ENCODE measurements at regions not wholly inside any gene's neighbourhood (a gene's known extent, or its start where the extent isn't known, plus 50 kb on each side); places are given as distances from the start of the nearest gene placed in this dataset.
"Not testable (repeated sequence)": the region's sequence is repeated elsewhere in the genome, so short reads cannot be mapped to it uniquely, and the experiment has no call there.

DNA sequence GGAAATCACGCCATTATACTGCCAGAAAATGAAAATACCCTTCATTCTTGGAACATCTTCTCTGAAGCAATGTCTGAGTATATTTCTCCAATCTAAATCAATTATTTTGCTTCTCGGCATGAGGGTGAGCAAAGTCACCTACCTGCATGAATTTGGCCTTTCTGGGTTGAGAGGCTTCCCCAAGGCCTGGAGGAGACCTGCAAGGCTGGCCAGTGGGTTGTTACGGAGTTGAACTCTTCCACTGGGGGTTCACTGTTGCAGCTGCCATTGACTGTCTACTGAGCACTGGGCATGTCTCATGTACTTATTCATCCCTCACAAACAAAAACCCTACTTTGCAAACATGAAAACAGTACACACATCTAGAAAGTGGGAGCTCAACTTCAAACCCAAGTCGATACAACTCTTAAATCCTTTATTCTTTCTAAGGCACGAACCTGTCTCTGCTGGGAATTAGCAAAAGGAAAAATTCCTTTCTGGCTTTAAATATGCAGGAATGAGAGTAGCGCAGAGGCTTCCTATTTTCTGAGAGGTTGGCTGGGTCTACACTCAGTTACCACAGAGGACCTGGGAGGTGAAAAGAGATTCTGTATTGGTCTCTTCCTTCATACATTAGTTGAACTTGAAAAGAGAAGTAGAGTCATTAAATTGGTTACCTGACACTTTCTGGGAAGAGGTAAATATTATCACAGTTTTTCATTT, 87.6 kb upstream of the SGK1 start:
- Mint-ChIP-seq H3K4me1 (ENCODE audit: low read depth) (peaks cover 15% of the 10 kb centered on the region), H3K4me3 (no peak overlapping the region), H3K27ac (no peak overlapping the region), H3K9me3 (no peaks in the 10 kb centered on the region), H3K27me3 (ENCODE audit: insufficient read depth) (no peaks in the 10 kb centered on the region), H3K36me3 (ENCODE audit: low read depth) (no peaks in the 10 kb centered on the region)
- TF ChIP-seq, protein P1, sequence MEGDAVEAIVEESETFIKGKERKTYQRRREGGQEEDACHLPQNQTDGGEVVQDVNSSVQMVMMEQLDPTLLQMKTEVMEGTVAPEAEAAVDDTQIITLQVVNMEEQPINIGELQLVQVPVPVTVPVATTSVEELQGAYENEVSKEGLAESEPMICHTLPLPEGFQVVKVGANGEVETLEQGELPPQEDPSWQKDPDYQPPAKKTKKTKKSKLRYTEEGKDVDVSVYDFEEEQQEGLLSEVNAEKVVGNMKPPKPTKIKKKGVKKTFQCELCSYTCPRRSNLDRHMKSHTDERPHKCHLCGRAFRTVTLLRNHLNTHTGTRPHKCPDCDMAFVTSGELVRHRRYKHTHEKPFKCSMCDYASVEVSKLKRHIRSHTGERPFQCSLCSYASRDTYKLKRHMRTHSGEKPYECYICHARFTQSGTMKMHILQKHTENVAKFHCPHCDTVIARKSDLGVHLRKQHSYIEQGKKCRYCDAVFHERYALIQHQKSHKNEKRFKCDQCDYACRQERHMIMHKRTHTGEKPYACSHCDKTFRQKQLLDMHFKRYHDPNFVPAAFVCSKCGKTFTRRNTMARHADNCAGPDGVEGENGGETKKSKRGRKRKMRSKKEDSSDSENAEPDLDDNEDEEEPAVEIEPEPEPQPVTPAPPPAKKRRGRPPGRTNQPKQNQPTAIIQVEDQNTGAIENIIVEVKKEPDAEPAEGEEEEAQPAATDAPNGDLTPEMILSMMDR (IDR thresholded peaks at IDR 0.05) = no peak
- DNase-seq = no peak

DNA sequence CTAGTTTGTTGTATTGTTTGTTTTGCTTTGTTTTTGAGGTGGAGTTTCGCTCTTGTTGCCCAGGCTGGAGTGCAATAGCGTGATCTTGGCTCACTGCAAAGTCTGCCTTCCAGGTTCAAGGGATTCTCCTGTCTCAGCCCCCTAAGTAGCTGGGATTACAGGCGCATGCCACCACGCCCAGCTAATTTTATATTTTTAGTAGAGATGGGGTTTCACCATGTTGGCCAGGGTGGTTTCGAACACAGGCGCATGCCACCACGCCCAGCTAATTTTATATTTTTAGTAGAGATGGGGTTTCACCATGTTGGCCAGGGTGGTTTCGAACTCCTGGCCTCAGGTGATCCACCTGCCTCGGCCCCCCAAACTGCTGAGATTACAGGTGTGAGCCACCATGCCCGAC, 85.4 kb upstream of the SGK1 start:
- H3K9me3 Mint-ChIP-seq; H3K27ac Mint-ChIP-seq; H3K4me3 Mint-ChIP-seq; DNase-seq; H3K36me3 Mint-ChIP-seq (ENCODE audit: low read depth); H3K27me3 Mint-ChIP-seq (ENCODE audit: insufficient read depth): not testable (repeated sequence)
- H3K4me1 Mint-ChIP-seq (ENCODE audit: low read depth) = peaks cover 11% of the 10 kb centered on the region

DNA sequence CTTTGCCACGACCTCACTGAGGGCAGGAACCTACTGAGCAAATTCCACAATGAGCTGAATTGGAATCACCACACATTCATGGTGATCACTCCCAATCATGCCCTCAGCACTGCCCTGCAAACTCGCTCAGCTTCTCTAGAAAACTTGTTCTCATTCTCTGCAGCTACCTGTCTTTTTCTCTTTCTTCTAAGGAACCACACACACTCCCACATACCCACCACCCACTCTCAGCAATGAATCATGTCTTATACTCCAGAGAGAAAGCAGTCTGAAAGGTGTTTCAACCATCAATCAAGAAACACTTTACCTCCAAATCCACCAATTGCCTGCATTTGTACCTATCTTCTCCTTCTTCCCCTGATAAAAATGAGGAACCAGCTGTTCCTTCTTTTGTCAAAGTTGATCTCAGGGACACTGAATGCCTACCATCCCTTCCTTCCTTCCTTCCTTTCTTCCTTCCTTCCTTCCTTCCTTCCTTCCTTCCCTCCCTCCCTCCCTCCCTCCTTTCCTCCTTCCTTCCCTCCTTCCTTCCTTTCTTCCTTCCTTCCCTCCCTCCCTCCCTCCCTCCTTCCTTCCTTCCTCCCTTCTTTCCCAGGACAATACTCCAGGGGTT, 84.6 kb upstream of the SGK1 start:
- H3K9me3 Mint-ChIP-seq = no peaks in the 10 kb centered on the region
- no peak overlapping the region for H3K4me3 Mint-ChIP-seq
- H3K27me3 Mint-ChIP-seq (ENCODE audit: insufficient read depth) = no peaks in the 10 kb centered on the region; the same call in 1 of the 2 replicates
- DNase-seq = no peak
- TF ChIP-seq, protein P1 (IDR thresholded peaks at IDR 0.05) = no peak
- H3K27ac Mint-ChIP-seq = no peak overlapping the region
- H3K36me3 Mint-ChIP-seq (ENCODE audit: low read depth) = no peaks in the 10 kb centered on the region
- H3K4me1 Mint-ChIP-seq (ENCODE audit: low read depth) = peaks cover 11% of the 10 kb centered on the region

DNA sequence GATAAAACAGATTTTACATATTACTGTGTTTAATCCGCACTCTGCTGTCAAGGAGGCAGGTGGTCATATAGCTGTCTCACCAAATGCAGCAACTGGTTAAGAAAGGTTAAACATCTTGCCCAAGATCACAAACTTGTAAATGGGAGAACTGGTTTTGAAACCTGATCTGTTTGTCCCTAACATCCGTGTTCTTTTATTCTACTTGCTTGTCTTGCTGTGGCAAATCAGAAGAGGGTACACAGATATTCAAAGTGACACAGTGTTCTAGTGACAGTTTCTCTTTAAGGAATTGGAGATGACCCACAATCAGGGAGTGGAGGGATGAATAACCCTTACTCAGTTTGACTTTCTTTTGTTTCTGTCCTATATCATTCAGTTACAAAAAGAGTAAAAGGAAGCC, 83.0 kb upstream of the SGK1 start:
- TF ChIP-seq, protein P1 (IDR thresholded peaks at IDR 0.05) = no peak
- no peaks in the 10 kb centered on the region for H3K36me3 Mint-ChIP-seq (ENCODE audit: low read depth)
- no peak for DNase-seq
- H3K27me3 Mint-ChIP-seq (ENCODE audit: insufficient read depth) = no peaks in the 10 kb centered on the region; the same call in none of the 2 replicates
- H3K27ac Mint-ChIP-seq = no peak overlapping the region
- H3K4me3 Mint-ChIP-seq = no peak overlapping the region
- no peaks in the 10 kb centered on the region for H3K9me3 Mint-ChIP-seq
- peaks cover 11% of the 10 kb centered on the region for H3K4me1 Mint-ChIP-seq (ENCODE audit: low read depth)

DNA sequence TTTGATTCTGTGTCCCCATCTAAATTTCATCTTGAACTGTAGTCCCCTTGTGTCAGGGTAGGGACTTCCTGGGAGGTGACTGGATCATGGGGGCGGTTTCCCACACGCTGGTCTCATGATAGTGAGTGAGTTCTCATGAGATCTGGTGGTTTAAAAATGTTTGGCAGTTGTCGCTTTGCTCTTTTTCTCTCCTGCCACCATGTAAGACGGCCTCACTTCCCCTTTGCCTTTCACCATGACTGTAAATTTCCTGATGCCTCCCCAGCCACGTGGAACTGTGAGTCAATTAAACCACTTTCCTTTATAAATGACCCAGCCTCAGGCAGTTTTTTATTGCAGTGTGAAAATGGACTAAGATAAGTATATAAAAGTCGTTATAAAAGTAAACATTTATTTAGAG, 80.5 kb upstream of the SGK1 start:
- Mint-ChIP-seq H3K9me3 (no peaks in the 10 kb centered on the region), H3K36me3 (ENCODE audit: low read depth) (no peaks in the 10 kb centered on the region), H3K27me3 (ENCODE audit: insufficient read depth) (no peaks in the 10 kb centered on the region; the same call in none of the 2 replicates), H3K4me1 (ENCODE audit: low read depth) (peaks cover 24% of the 10 kb centered on the region), H3K27ac (no peak overlapping the region), H3K4me3 (no peak overlapping the region)
- no peak for DNase-seq
- TF ChIP-seq, protein P1 (IDR thresholded peaks at IDR 0.05) = no peak

DNA sequence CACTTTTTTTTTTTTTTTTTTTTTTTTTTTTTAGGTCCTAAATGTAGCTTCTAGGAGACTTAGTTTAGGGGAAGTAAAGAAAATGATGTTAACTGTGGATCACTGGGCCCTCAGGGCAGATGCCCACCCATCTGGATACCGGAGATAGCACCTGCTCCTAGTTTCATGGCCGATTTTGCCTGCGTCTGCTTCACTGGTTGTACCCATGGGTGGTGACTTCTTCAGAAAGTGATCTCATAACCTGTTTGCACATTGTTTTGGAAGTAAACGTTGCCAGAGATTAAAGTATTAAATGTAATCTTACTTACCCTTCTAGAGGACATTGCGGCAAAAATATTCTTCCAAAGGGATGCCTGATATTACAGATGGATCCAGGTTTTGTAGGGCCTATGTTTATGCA, 79.8 kb upstream of the SGK1 start:
- H3K27ac Mint-ChIP-seq = no peak overlapping the region
- H3K9me3 Mint-ChIP-seq = no peaks in the 10 kb centered on the region
- DNase-seq = no peak
- TF ChIP-seq, protein P1 (IDR thresholded peaks at IDR 0.05) = no peak
- no peaks in the 10 kb centered on the region for H3K36me3 Mint-ChIP-seq (ENCODE audit: low read depth)
- peaks cover 24% of the 10 kb centered on the region for H3K4me1 Mint-ChIP-seq (ENCODE audit: low read depth)
- H3K4me3 Mint-ChIP-seq = no peak overlapping the region
- H3K27me3 Mint-ChIP-seq (ENCODE audit: insufficient read depth) = no peaks in the 10 kb centered on the region; the same call in none of the 2 replicates

Data from HFFc6 (cell line).